ENCODE measurements at regions not wholly inside any gene's neighbourhood (a gene's known extent, or its start where the extent isn't known, plus 50 kb on each side); places are given as distances from the start of the nearest gene placed in this dataset.
A peak's percentile ranks its signal among the peaks of the same experiment; 100 is the strongest.

- no peak overlapping the region for H3K4me3 Mint-ChIP-seq
- DNase-seq (no peak), ATAC-seq (no peak)
- no peaks in the 10 kb centered on the region for H3K27me3 Mint-ChIP-seq
- no peaks in the 10 kb centered on the region for H3K36me3 Mint-ChIP-seq (ENCODE audit: low read depth)
- H3K4me1 Mint-ChIP-seq: no peaks in the 10 kb centered on the region
- H3K27ac Mint-ChIP-seq: no peak overlapping the region
- H3K9me3 Mint-ChIP-seq: no peaks in the 10 kb centered on the region
Measured at GRCh38 chrY:15349351-15349750, 825.0 kb downstream of the NLGN4Y start.

GRCh38 chrY:15355321-15355720, 831.0 kb downstream of the NLGN4Y start:
- ATAC-seq (no peak), DNase-seq (no peak)
- Mint-ChIP-seq H3K4me3 (no peak overlapping the region), H3K27ac (no peak overlapping the region), H3K4me1 (peaks cover 1% of the 10 kb centered on the region), H3K36me3 (ENCODE audit: low read depth) (no peaks in the 10 kb centered on the region), H3K9me3 (no peaks in the 10 kb centered on the region), H3K27me3 (no peaks in the 10 kb centered on the region)

- Mint-ChIP-seq H3K27me3 (no peaks in the 10 kb centered on the region), H3K4me1 (peaks cover under 1% of the 10 kb centered on the region), H3K4me3 (no peak overlapping the region), H3K9me3 (no peaks in the 10 kb centered on the region), H3K36me3 (ENCODE audit: low read depth) (no peaks in the 10 kb centered on the region), H3K27ac (no peak overlapping the region)
- ATAC-seq (no peak), DNase-seq (no peak)
Measured at GRCh38 chrY:15360471-15360870, 836.1 kb downstream of the NLGN4Y start.

- Mint-ChIP-seq H3K4me3 (no peak overlapping the region), H3K36me3 (ENCODE audit: low read depth) (no peaks in the 10 kb centered on the region), H3K9me3 (no peaks in the 10 kb centered on the region), H3K4me1 (no peaks in the 10 kb centered on the region), H3K27ac (no peak overlapping the region), H3K27me3 (no peaks in the 10 kb centered on the region)
- DNase-seq: no peak
- no peak for ATAC-seq
Measured at GRCh38 chrY:15364996-15365395, 840.7 kb downstream of the NLGN4Y start.

GRCh38 chrY:15368786-15369185, 844.5 kb downstream of the NLGN4Y start:
- Mint-ChIP-seq H3K36me3 (ENCODE audit: low read depth) (no peaks in the 10 kb centered on the region), H3K27me3 (no peaks in the 10 kb centered on the region), H3K27ac (no peak overlapping the region), H3K4me3 (no peak overlapping the region), H3K9me3 (no peaks in the 10 kb centered on the region), H3K4me1 (no peaks in the 10 kb centered on the region)
- ATAC-seq (no peak), DNase-seq (no peak)

GRCh38 chrY:15385178-15385577, 860.8 kb downstream of the NLGN4Y start:
- Mint-ChIP-seq H3K4me1 (no peaks in the 10 kb centered on the region), H3K27ac (no peak overlapping the region), H3K27me3 (no peaks in the 10 kb centered on the region), H3K4me3 (no peak overlapping the region), H3K36me3 (ENCODE audit: low read depth) (no peaks in the 10 kb centered on the region), H3K9me3 (no peaks in the 10 kb centered on the region)
- no peak for DNase-seq
- no peak for ATAC-seq

GRCh38 chrY:15397556-15398280, 873.4 kb downstream of the NLGN4Y start:
- H3K9me3 Mint-ChIP-seq: peaks cover 3% of the 10 kb centered on the region
- H3K36me3 Mint-ChIP-seq (ENCODE audit: low read depth): no peaks in the 10 kb centered on the region
- H3K4me3 Mint-ChIP-seq: no peak overlapping the region
- H3K4me1 Mint-ChIP-seq: no peaks in the 10 kb centered on the region
- ATAC-seq (no peak), DNase-seq (no peak)
- H3K27ac Mint-ChIP-seq: no peak overlapping the region
- H3K27me3 Mint-ChIP-seq: no peaks in the 10 kb centered on the region

GRCh38 chrY:15402451-15402850, 878.1 kb downstream of the NLGN4Y start:
- H3K4me1 Mint-ChIP-seq: no peaks in the 10 kb centered on the region
- H3K4me3 Mint-ChIP-seq: no peak overlapping the region
- H3K27me3 Mint-ChIP-seq: no peaks in the 10 kb centered on the region
- ATAC-seq: no peak
- H3K36me3 Mint-ChIP-seq (ENCODE audit: low read depth): no peaks in the 10 kb centered on the region
- no peak overlapping the region for H3K27ac Mint-ChIP-seq
- H3K9me3 Mint-ChIP-seq: peaks cover 7% of the 10 kb centered on the region
- no peak for DNase-seq

GRCh38 chrY:15404551-15404950, 880.2 kb downstream of the NLGN4Y start:
- Mint-ChIP-seq H3K27me3 (no peaks in the 10 kb centered on the region), H3K9me3 (peaks cover 9% of the 10 kb centered on the region), H3K36me3 (ENCODE audit: low read depth) (no peaks in the 10 kb centered on the region), H3K4me1 (no peaks in the 10 kb centered on the region), H3K4me3 (no peak overlapping the region), H3K27ac (no peak overlapping the region)
- no peak for ATAC-seq
- no peak for DNase-seq

GRCh38 chrY:15415165-15415564, 890.8 kb downstream of the NLGN4Y start:
- Mint-ChIP-seq H3K9me3 (no peaks in the 10 kb centered on the region), H3K36me3 (ENCODE audit: low read depth) (no peaks in the 10 kb centered on the region), H3K4me1 (no peaks in the 10 kb centered on the region), H3K4me3 (no peak overlapping the region), H3K27me3 (peaks cover 3% of the 10 kb centered on the region), H3K27ac (no peak overlapping the region)
- ATAC-seq (no peak), DNase-seq (no peak)

- DNase-seq: no peak
- peaks cover under 1% of the 10 kb centered on the region for H3K4me1 Mint-ChIP-seq
- ATAC-seq: peak; percentile 61
Measured at GRCh38 chrY:15418613-15419012, 894.3 kb downstream of the NLGN4Y start.

GRCh38 chrY:15424665-15425132, 900.4 kb downstream of the NLGN4Y start:
- peaks cover 5% of the 10 kb centered on the region for H3K9me3 Mint-ChIP-seq
- no peaks in the 10 kb centered on the region for H3K36me3 Mint-ChIP-seq (ENCODE audit: low read depth)
- DNase-seq (no peak), ATAC-seq (peak; percentile 63)
- H3K27me3 Mint-ChIP-seq: no peaks in the 10 kb centered on the region
- H3K27ac Mint-ChIP-seq: peak overlapping the region; percentile 79
- H3K4me1 Mint-ChIP-seq: peaks cover 16% of the 10 kb centered on the region
- H3K4me3 Mint-ChIP-seq: peak overlapping the region; percentile 81

More at GRCh38 chrY:15418613-15419012, 894.3 kb downstream of the NLGN4Y start:
- H3K27me3 Mint-ChIP-seq: no peaks in the 10 kb centered on the region
- no peak overlapping the region for H3K4me3 Mint-ChIP-seq
- H3K27ac Mint-ChIP-seq: no peak overlapping the region
- no peaks in the 10 kb centered on the region for H3K9me3 Mint-ChIP-seq
- H3K36me3 Mint-ChIP-seq (ENCODE audit: low read depth): no peaks in the 10 kb centered on the region

GRCh38 chrY:15440021-15440695, 915.8 kb downstream of the NLGN4Y start:
- Mint-ChIP-seq H3K4me1 (peaks cover 22% of the 10 kb centered on the region), H3K27ac (no peak overlapping the region), H3K9me3 (peaks cover 7% of the 10 kb centered on the region), H3K36me3 (ENCODE audit: low read depth) (no peaks in the 10 kb centered on the region), H3K27me3 (no peaks in the 10 kb centered on the region), H3K4me3 (no peak overlapping the region)
- ATAC-seq (no peak), DNase-seq (no peak)

- Mint-ChIP-seq H3K27ac (peak overlapping the region; percentile 9), H3K27me3 (no peaks in the 10 kb centered on the region), H3K36me3 (ENCODE audit: low read depth) (no peaks in the 10 kb centered on the region), H3K4me1 (peaks cover 22% of the 10 kb centered on the region), H3K4me3 (no peak overlapping the region), H3K9me3 (peaks cover 7% of the 10 kb centered on the region)
- DNase-seq (no peak), ATAC-seq (no peak)
Measured at GRCh38 chrY:15440696-15441408, 916.5 kb downstream of the NLGN4Y start.

GRCh38 chrY:15441878-15442277, 917.5 kb downstream of the NLGN4Y start:
- Mint-ChIP-seq H3K36me3 (ENCODE audit: low read depth) (no peaks in the 10 kb centered on the region), H3K27ac (no peak overlapping the region), H3K27me3 (no peaks in the 10 kb centered on the region), H3K4me3 (no peak overlapping the region), H3K9me3 (peaks cover 7% of the 10 kb centered on the region), H3K4me1 (peaks cover 22% of the 10 kb centered on the region)
- no peak for DNase-seq
- peak; percentile 15 for ATAC-seq

Measured in activated naive CD8-positive, alpha-beta T cell treated with anti-CD3 and anti-CD28 coated beads, Interleukin-2, amount 50 U/mL, for 24 hours (primary cell).